Loucy (cell line): ENCODE measurements at regions not wholly inside any gene's neighbourhood (a gene's known extent, or its start where the extent isn't known, plus 50 kb on each side); places are given as distances from the start of the nearest gene placed in this dataset.

Experiments used
- H2AFZ ChIP-seq: fragments of 200-600 bp; sonication (generic); 2 replicates; pipeline ENCODE4 v1.6.0; 2016; ENCODE audit warnings: antibody characterized with exemption, mild to moderate bottlenecking, low read length, moderate library complexity
- H3F3A ChIP-seq: fragments of 200-600 bp; 2 replicates; pipeline ENCODE4 v1.6.0; 2016; ENCODE audit warnings: antibody characterized with exemption, low read depth, mild to moderate bottlenecking
- H3K27me3 ChIP-seq: fragments of 200-600 bp; sonication (generic); 2 replicates; pipeline ENCODE4 v1.6.1; 2014; ENCODE audit warnings: low read length, mild to moderate bottlenecking; ENCODE audit not compliant: insufficient read depth, poor library complexity, severe bottlenecking
- H3K36me3 ChIP-seq: fragments of 200-600 bp; sonication (generic); 2 replicates; pipeline ENCODE4 v1.6.1; 2016; ENCODE audit warnings: low read length; ENCODE audit not compliant: insufficient read depth
- H3K4me1 ChIP-seq: fragments of 200-600 bp; sonication (generic); 2 replicates; pipeline ENCODE4 v1.5.1; 2014; ENCODE audit warnings: low read length, mild to moderate bottlenecking; ENCODE audit not compliant: insufficient read depth, poor library complexity, severe bottlenecking
- H3K4me2 ChIP-seq: fragments of 200-600 bp; sonication (generic); 2 replicates; pipeline ENCODE4 v1.6.0; 2014; ENCODE audit warnings: antibody characterized with exemption, low read length, low read depth, mild to moderate bottlenecking; ENCODE audit not compliant: poor library complexity, severe bottlenecking
- H3K4me3 ChIP-seq: fragments of 200-600 bp; sonication (generic); 2 replicates; pipeline ENCODE4 v1.5.1; 2014; ENCODE audit warnings: low read length, mild to moderate bottlenecking, mixed read lengths; ENCODE audit not compliant: poor library complexity, severe bottlenecking
- H3K79me2 ChIP-seq: fragments of 200-600 bp; sonication (generic); 2 replicates; pipeline ENCODE4 v1.6.1; 2014; ENCODE audit warnings: low read length; ENCODE audit not compliant: insufficient read depth
- H3K9ac ChIP-seq: fragments of 200-600 bp; sonication (generic); 2 replicates; pipeline ENCODE4 v1.6.0; 2014; ENCODE audit warnings: mild to moderate bottlenecking, low read depth, low read length, moderate library complexity; ENCODE audit not compliant: poor library complexity, severe bottlenecking
- H3K9me2 ChIP-seq: fragments of 200-600 bp; sonication (generic); replicated peaks from 2 replicates; pipeline ENCODE4 v1.6.1; 2016; ENCODE audit warnings: low read depth, low read length, mixed read lengths
- H3K9me3 ChIP-seq: fragments of 200-600 bp; sonication (generic); 2 replicates; pipeline ENCODE4 v1.6.1; 2014; ENCODE audit warnings: mild to moderate bottlenecking, antibody characterized with exemption, low read length, low read depth; ENCODE audit not compliant: insufficient read depth
- H4K20me1 ChIP-seq: fragments of 200-600 bp; sonication (generic); 2 replicates; pipeline ENCODE4 v1.6.0; 2014; ENCODE audit warnings: antibody characterized with exemption, low read length, mild to moderate bottlenecking; ENCODE audit not compliant: insufficient read depth, poor library complexity, severe bottlenecking
- EZH2phosphoT487 ChIP-seq: fragments of 200-600 bp; IDR thresholded peaks from 2 replicates; pipeline ENCODE4 v1.6.1; 2018; ENCODE audit warnings: antibody characterized with exemption, mild to moderate bottlenecking, moderate library complexity, borderline replicate concordance
- TF ChIP-seq, protein P1 (sequence below): fragments of 200-600 bp; sonication (generic); conservative IDR thresholded peaks from 2 replicates; pipeline ENCODE4 v1.5.1; 2014; ENCODE audit warnings: mild to moderate bottlenecking, antibody characterized with exemption, low read length

GRCh38 chr7:10733747-10734146 lies 239.9 kb upstream of the PHF14 start:
- no peaks in the 10 kb centered on the region for H3K4me1 ChIP-seq
- H4K20me1 ChIP-seq, result no peaks in the 10 kb centered on the region
- H3F3A ChIP-seq, result no peaks in the 10 kb centered on the region
- H3K9me2 ChIP-seq, result no peaks in the 10 kb centered on the region
- H3K9ac ChIP-seq, result no peak overlapping the region
- H3K4me2 ChIP-seq, result no peak overlapping the region
- H3K36me3 ChIP-seq, result no peaks in the 10 kb centered on the region
- no peaks in the 10 kb centered on the region for H3K79me2 ChIP-seq
- H3K9me3 ChIP-seq, result no peaks in the 10 kb centered on the region
- H3K27me3 ChIP-seq, result no peaks in the 10 kb centered on the region
- no peak overlapping the region for H2AFZ ChIP-seq
- no peak overlapping the region for H3K4me3 ChIP-seq
- TF ChIP-seq EZH2phosphoT487, result no peak
- TF ChIP-seq, protein P1, sequence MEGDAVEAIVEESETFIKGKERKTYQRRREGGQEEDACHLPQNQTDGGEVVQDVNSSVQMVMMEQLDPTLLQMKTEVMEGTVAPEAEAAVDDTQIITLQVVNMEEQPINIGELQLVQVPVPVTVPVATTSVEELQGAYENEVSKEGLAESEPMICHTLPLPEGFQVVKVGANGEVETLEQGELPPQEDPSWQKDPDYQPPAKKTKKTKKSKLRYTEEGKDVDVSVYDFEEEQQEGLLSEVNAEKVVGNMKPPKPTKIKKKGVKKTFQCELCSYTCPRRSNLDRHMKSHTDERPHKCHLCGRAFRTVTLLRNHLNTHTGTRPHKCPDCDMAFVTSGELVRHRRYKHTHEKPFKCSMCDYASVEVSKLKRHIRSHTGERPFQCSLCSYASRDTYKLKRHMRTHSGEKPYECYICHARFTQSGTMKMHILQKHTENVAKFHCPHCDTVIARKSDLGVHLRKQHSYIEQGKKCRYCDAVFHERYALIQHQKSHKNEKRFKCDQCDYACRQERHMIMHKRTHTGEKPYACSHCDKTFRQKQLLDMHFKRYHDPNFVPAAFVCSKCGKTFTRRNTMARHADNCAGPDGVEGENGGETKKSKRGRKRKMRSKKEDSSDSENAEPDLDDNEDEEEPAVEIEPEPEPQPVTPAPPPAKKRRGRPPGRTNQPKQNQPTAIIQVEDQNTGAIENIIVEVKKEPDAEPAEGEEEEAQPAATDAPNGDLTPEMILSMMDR, result no peak

DNA sequence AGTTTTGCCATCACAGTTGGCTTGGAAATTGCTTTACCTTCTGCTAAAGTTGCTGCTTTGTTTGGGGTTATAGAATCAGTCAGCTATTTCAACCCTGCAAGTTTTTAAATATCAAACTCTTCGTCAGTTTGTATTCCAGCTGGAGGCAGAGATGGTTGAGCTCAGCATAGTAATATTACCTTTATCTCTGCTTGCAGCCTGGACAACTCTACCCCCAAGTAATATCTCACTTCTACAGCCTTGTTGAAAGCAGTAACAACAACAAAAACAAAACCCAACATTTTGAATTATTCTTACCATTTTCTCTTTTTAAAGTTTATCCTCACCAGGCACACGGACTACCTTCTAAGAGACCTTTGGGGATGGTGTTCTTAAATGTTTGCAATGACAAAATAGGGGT lies 239.1 kb upstream of the PHF14 start:
- H3K4me1 ChIP-seq, result no peaks in the 10 kb centered on the region
- H3K9me3 ChIP-seq, result no peaks in the 10 kb centered on the region
- TF ChIP-seq, protein P1, result no peak
- no peak for TF ChIP-seq EZH2phosphoT487
- no peak overlapping the region for H3K9ac ChIP-seq
- no peaks in the 10 kb centered on the region for H3K27me3 ChIP-seq
- H3K4me3 ChIP-seq, result no peak overlapping the region
- H4K20me1 ChIP-seq, result no peaks in the 10 kb centered on the region
- H3K79me2 ChIP-seq, result no peaks in the 10 kb centered on the region
- H3K4me2 ChIP-seq, result no peak overlapping the region
- no peaks in the 10 kb centered on the region for H3K9me2 ChIP-seq
- H3K36me3 ChIP-seq, result no peaks in the 10 kb centered on the region
- no peaks in the 10 kb centered on the region for H3F3A ChIP-seq
- H2AFZ ChIP-seq, result no peak overlapping the region

GRCh38 chr7:10739401-10739800 lies 234.3 kb upstream of the PHF14 start:
- Histone ChIP-seq H2AFZ (no peak overlapping the region), H4K20me1 (no peaks in the 10 kb centered on the region), H3K79me2 (no peaks in the 10 kb centered on the region), H3K4me1 (no peaks in the 10 kb centered on the region), H3K4me2 (no peak overlapping the region), H3K9me3 (no peaks in the 10 kb centered on the region), H3K9me2 (no peaks in the 10 kb centered on the region), H3K36me3 (no peaks in the 10 kb centered on the region), H3K27me3 (no peaks in the 10 kb centered on the region), H3F3A (no peaks in the 10 kb centered on the region), H3K4me3 (no peak overlapping the region), H3K9ac (no peak overlapping the region)
- no peak for TF ChIP-seq EZH2phosphoT487
- TF ChIP-seq, protein P1, result no peak
